Gastrocnemius medialis (tissue), 4 donors: ENCODE measurements at regions not wholly inside any gene's neighbourhood (a gene's known extent, or its start where the extent isn't known, plus 50 kb on each side); places are given as distances from the start of the nearest gene placed in this dataset.

Experiments used
- ATAC-seq, 2 donors: fragments of 150-250 bp; one replicate each; pipeline ENCODE4 v1.9.1; 2016
- DNase-seq, 2 donors: peaks; one replicate each; pipeline ENCODE4 v3.0.0-alpha.2; 2019
- H3K27ac ChIP-seq, 4 donors: fragments of 200-600 bp; sonication (generic); 1 replicate in 1 of 4; 2 replicates in 3 of 4; pipeline ENCODE4 v1.5.1; 2016 to 2018; ENCODE audit warnings: mild to moderate bottlenecking in 2 of 4, moderate library complexity in 1 of 4
- H3K27me3 ChIP-seq, 3 donors: fragments of 200-600 bp; sonication (generic) in 2 of 3; 1 replicate in 1 of 3; 2 replicates in 2 of 3; pipeline versions ENCODE4 v1.5.1 to v1.6.0; 2016 to 2019; ENCODE audit warnings: mild to moderate bottlenecking in 1 of 3, moderate library complexity in 1 of 3
- H3K36me3 ChIP-seq, 2 donors: fragments of 200-600 bp; sonication (generic) in 1 of 2; one replicate each; pipeline ENCODE4 v1.5.1; 2017 to 2018
- H3K4me1 ChIP-seq, 2 donors: fragments of 200-600 bp; sonication (generic) in 1 of 2; one replicate each; pipeline ENCODE4 v1.5.1; 2016 to 2017; ENCODE audit warnings: mild to moderate bottlenecking in 2 of 2
- H3K4me3 ChIP-seq, 4 donors: fragments of 200-600 bp; sonication (generic) in 3 of 4; 1 replicate in 1 of 4; 2 replicates in 3 of 4; pipeline ENCODE4 v1.5.1; 2016 to 2019; ENCODE audit warnings: mild to moderate bottlenecking in 2 of 4
- H3K9me3 ChIP-seq, 3 donors: fragments of 200-600 bp; sonication (generic) in 2 of 3; 1 replicate in 1 of 3; 2 replicates in 2 of 3; pipeline ENCODE4 v1.5.1; 2016 to 2019
- POLR2A ChIP-seq, 2 donors: fragments of 450-650 bp; IDR thresholded peaks; one replicate each; pipeline ENCODE4 v1.6.1; 2017; ENCODE audit warnings: antibody characterized with exemption in 2 of 2, mild to moderate bottlenecking in 2 of 2, moderate library complexity in 2 of 2
- in situ Hi-C, 4 donors: fragments of 200-750 bp; cut with MboI; loops; one replicate each; pipeline versions ENCODE4 v1.15.0 to v1.8.0; 2017; ENCODE audit warnings: low sequenced_read_pairs in 4 of 4
- intact Hi-C: fragments of 100-400 bp; cut with DNase I; formaldehyde crosslinking; loops from one replicate; pipeline ENCODE4 v1.15.1; 2023; ENCODE audit warnings: low total_unique reads
- TF ChIP-seq, protein P1 (sequence below), 5 experiments: fragments of 450-650 bp in 3 of 5; fragments of 200-600 bp in 2 of 5; sonication (generic) in 2 of 5; IDR thresholded peaks in 4 of 5; conservative IDR thresholded peaks in 1 of 5; 1 replicate in 4 of 5; 2 replicates in 1 of 5; pipeline ENCODE4 v1.5.1; 2016 to 2019; ENCODE audit warnings: antibody characterized with exemption in 5 of 5, mild to moderate bottlenecking in 3 of 5, moderate library complexity in 3 of 5

DNA sequence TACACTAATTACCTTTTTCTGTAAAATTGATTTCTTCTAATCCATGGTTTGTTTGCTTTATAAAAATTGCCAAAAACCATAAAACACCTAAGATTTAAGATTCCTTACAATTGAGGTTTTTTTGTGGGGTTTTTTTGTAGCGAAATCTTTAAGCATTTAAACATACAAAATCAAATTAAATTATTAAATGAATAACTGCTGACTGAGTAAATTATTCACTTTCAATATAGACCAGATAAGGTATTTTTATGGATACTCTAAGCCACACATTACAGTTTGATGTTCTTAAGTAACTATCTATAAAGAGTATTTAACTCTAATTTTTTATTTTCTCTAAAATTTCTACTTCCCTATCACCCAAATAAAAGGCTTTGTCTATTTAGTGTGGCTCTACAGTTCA, 55.5 kb downstream of the PIK3C2A start:
- no peak overlapping the region for H3K27ac ChIP-seq
- H3K9me3 ChIP-seq = no peaks in the 10 kb centered on the region
- TF ChIP-seq, protein P1, sequence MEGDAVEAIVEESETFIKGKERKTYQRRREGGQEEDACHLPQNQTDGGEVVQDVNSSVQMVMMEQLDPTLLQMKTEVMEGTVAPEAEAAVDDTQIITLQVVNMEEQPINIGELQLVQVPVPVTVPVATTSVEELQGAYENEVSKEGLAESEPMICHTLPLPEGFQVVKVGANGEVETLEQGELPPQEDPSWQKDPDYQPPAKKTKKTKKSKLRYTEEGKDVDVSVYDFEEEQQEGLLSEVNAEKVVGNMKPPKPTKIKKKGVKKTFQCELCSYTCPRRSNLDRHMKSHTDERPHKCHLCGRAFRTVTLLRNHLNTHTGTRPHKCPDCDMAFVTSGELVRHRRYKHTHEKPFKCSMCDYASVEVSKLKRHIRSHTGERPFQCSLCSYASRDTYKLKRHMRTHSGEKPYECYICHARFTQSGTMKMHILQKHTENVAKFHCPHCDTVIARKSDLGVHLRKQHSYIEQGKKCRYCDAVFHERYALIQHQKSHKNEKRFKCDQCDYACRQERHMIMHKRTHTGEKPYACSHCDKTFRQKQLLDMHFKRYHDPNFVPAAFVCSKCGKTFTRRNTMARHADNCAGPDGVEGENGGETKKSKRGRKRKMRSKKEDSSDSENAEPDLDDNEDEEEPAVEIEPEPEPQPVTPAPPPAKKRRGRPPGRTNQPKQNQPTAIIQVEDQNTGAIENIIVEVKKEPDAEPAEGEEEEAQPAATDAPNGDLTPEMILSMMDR (IDR thresholded peaks at IDR 0.05 in 4 of 5, conservative IDR thresholded peaks at IDR 0.05 in 1 of 5) = no peak
- TF ChIP-seq POLR2A (IDR thresholded peaks at IDR 0.05) = no peak
- H3K36me3 ChIP-seq = no peaks in the 10 kb centered on the region
- H3K27me3 ChIP-seq = no peaks in the 10 kb centered on the region
- intact Hi-C loops (no loop called here), in situ Hi-C loops (no loop called here)
- peaks cover 11 to 30% of the 10 kb centered on the region in 2 donors for H3K4me1 ChIP-seq
- ATAC-seq (no peak), DNase-seq (no peak)
- H3K4me3 ChIP-seq = no peak overlapping the region

DNA sequence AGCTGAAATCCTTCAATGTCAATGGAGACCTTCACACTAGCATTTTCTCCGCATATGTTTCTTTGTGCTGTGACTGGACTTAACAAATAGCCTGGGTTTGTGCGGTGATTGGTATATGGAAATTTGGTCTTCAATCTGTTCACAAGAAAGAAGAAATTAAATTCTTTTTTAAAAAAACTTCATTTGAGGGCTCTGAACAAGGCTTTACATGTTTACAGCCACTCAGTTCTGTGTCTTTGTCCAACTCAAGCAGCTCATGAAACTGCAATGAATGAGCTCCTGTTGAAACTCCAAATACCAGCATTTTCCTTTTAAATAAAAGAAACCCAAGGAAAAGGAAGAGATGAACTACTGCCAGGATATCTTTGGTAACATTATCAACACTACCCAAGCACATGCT, 57.3 kb downstream of the PIK3C2A start:
- in situ Hi-C loops = no loop called here
- H3K4me1 ChIP-seq = peaks cover 11 to 30% of the 10 kb centered on the region in 2 donors
- ATAC-seq (no peak), DNase-seq (no peak)
- H3K27me3 ChIP-seq = no peaks in the 10 kb centered on the region
- no peaks in the 10 kb centered on the region for H3K36me3 ChIP-seq
- intact Hi-C loops = no loop called here
- no peak overlapping the region for H3K27ac ChIP-seq
- no peak for TF ChIP-seq POLR2A (IDR thresholded peaks at IDR 0.05)
- TF ChIP-seq, protein P1 (IDR thresholded peaks at IDR 0.05 in 4 of 5, conservative IDR thresholded peaks at IDR 0.05 in 1 of 5) = no peak
- H3K9me3 ChIP-seq = no peaks in the 10 kb centered on the region
- H3K4me3 ChIP-seq = no peak overlapping the region

DNA sequence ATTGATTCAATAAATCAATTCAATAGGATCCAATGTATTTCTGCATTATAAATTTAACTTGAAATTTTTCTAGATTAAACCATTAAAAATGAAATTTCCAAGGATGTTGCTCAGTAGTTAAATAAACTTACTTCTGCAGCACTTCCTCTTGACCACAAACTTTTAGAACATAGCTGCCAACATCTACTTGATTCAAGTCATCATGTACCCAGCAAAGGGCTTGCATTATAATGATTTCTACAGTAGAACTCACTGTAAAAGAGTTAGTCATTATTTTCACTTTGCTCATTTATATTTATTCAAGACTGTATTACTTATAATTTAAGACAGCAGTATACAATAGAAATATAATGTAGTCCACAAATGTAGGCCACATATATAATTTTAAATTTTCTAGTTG, 59.2 kb downstream of the PIK3C2A start:
- no peak for TF ChIP-seq POLR2A (IDR thresholded peaks at IDR 0.05)
- TF ChIP-seq, protein P1 (IDR thresholded peaks at IDR 0.05 in 4 of 5, conservative IDR thresholded peaks at IDR 0.05 in 1 of 5) = no peak
- ATAC-seq (no peak), DNase-seq (no peak)
- Histone ChIP-seq H3K4me1 (peaks cover 11 to 18% of the 10 kb centered on the region in 2 donors), H3K36me3 (no peaks in the 10 kb centered on the region), H3K27me3 (no peaks in the 10 kb centered on the region), H3K27ac (no peak overlapping the region), H3K4me3 (no peak overlapping the region), H3K9me3 (no peaks in the 10 kb centered on the region)
- intact Hi-C loops (no loop called here), in situ Hi-C loops (no loop called here)

DNA sequence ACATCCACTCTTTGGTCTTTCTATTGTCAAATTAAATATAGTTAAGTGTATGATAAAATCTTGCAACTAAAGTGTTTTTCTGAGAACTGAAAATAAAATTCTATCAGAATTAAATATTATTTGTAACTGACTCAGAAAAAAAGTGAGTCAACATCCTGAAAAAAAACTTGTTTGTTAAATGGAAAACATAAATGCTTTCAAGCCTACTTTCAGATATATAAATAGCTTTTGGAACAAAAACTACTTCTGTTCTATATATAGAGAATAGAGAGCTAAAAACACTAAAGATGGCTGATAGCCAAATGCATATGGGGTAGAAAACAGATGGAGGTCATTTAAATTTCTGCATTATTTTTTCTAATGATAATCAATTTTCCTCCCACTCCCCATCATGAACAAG, 61.8 kb downstream of the PIK3C2A start:
- Histone ChIP-seq H3K36me3 (peaks cover 0 to 15% of the 10 kb centered on the region in 2 donors), H3K27ac (no peak overlapping the region), H3K9me3 (no peaks in the 10 kb centered on the region), H3K27me3 (no peaks in the 10 kb centered on the region), H3K4me3 (no peak overlapping the region), H3K4me1 (peaks cover 4 to 9% of the 10 kb centered on the region in 2 donors)
- no peak for ATAC-seq
- no peak for TF ChIP-seq POLR2A (IDR thresholded peaks at IDR 0.05)
- TF ChIP-seq, protein P1 (IDR thresholded peaks at IDR 0.05 in 4 of 5, conservative IDR thresholded peaks at IDR 0.05 in 1 of 5) = no peak
- in situ Hi-C loops = no loop called here
- intact Hi-C loops = no loop called here
- DNase-seq = no peak

DNA sequence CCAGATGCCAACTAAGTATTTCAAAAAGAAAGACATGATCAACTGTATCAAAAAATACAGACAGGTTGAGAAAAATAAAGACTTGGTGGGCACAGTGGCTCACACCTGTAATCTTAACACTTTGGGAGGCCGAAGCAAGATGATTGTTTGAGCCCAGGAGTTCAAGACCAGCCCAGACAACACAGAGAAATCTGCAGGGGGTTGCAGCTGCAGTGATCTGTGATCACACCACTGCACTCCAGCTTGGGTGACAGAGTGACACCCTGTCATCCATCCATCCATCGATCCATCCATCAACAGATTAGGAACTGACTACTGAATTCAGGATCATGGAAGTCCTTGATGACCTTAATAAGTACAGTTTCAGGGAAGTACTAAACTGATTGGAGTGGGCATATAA, 65.0 kb upstream of the RPS13 start:
- in situ Hi-C loops = no loop called here
- no peak overlapping the region for H3K4me3 ChIP-seq
- H3K27ac ChIP-seq = no peak overlapping the region
- H3K36me3 ChIP-seq = peaks cover 0 to 22% of the 10 kb centered on the region in 2 donors
- ATAC-seq (no peak), DNase-seq (no peak)
- no peaks in the 10 kb centered on the region for H3K27me3 ChIP-seq
- H3K4me1 ChIP-seq = no peaks in the 10 kb centered on the region
- intact Hi-C loops = no loop called here
- no peaks in the 10 kb centered on the region for H3K9me3 ChIP-seq
- TF ChIP-seq, protein P1 (IDR thresholded peaks at IDR 0.05 in 4 of 5, conservative IDR thresholded peaks at IDR 0.05 in 1 of 5) = no peak
- no peak for TF ChIP-seq POLR2A (IDR thresholded peaks at IDR 0.05)
